ENCODE measurements at regions not wholly inside any gene's neighbourhood (a gene's known extent, or its start where the extent isn't known, plus 50 kb on each side); places are given as distances from the start of the nearest gene placed in this dataset.

- intact Hi-C loops (cut with micrococcal nuclease; ENCODE audit: unreplicated experiment) = no loop called here
- no peak overlapping the region for H3K4me2 ChIP-seq (ENCODE audit: control insufficient read depth, insufficient read depth)
- TF ChIP-seq SMAD1 (IDR thresholded peaks at IDR 0.05; ENCODE audit: low read depth, partially characterized antibody) (no peak), KDM1A (IDR thresholded peaks at IDR 0.05; ENCODE audit: borderline replicate concordance) (no peak), RFX5 (IDR thresholded peaks at IDR 0.05; ENCODE audit: low read depth, low read length) (no peak), SREBF2 (IDR thresholded peaks at IDR 0.05; ENCODE audit: low read length) (no peak), ZNF217 (IDR thresholded peaks at IDR 0.05) (no peak), RCOR1 (conservative IDR thresholded peaks at IDR 0.05; ENCODE audit: low read depth, low read length) (no peak), STAT1 (conservative IDR thresholded peaks at IDR 0.05) (no peak), NRF1 (conservative IDR thresholded peaks at IDR 0.05; ENCODE audit: low read depth, low read length) (no peak), DPF2 (IDR thresholded peaks at IDR 0.05) (no peak), ZNF592 (IDR thresholded peaks at IDR 0.05) (no peak), YBX1 (IDR thresholded peaks at IDR 0.05) (no peak), IRF4 (IDR thresholded peaks at IDR 0.05; ENCODE audit: low read depth, low read length) (no peak), CBX5 (IDR thresholded peaks at IDR 0.05; ENCODE audit: low read depth) (no peak)
- TF ChIP-seq, protein P1, sequence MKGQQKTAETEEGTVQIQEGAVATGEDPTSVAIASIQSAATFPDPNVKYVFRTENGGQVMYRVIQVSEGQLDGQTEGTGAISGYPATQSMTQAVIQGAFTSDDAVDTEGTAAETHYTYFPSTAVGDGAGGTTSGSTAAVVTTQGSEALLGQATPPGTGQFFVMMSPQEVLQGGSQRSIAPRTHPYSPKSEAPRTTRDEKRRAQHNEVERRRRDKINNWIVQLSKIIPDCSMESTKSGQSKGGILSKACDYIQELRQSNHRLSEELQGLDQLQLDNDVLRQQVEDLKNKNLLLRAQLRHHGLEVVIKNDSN (IDR thresholded peaks at IDR 0.05; ENCODE audit: borderline replicate concordance, extremely low read length, insufficient read depth, low read depth, low read length) = no peak
- TF ChIP-seq, protein P2, sequence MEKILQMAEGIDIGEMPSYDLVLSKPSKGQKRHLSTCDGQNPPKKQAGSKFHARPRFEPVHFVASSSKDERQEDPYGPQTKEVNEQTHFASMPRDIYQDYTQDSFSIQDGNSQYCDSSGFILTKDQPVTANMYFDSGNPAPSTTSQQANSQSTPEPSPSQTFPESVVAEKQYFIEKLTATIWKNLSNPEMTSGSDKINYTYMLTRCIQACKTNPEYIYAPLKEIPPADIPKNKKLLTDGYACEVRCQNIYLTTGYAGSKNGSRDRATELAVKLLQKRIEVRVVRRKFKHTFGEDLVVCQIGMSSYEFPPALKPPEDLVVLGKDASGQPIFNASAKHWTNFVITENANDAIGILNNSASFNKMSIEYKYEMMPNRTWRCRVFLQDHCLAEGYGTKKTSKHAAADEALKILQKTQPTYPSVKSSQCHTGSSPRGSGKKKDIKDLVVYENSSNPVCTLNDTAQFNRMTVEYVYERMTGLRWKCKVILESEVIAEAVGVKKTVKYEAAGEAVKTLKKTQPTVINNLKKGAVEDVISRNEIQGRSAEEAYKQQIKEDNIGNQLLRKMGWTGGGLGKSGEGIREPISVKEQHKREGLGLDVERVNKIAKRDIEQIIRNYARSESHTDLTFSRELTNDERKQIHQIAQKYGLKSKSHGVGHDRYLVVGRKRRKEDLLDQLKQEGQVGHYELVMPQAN (conservative IDR thresholded peaks at IDR 0.05) = no peak
- TF ChIP-seq, protein P3, sequence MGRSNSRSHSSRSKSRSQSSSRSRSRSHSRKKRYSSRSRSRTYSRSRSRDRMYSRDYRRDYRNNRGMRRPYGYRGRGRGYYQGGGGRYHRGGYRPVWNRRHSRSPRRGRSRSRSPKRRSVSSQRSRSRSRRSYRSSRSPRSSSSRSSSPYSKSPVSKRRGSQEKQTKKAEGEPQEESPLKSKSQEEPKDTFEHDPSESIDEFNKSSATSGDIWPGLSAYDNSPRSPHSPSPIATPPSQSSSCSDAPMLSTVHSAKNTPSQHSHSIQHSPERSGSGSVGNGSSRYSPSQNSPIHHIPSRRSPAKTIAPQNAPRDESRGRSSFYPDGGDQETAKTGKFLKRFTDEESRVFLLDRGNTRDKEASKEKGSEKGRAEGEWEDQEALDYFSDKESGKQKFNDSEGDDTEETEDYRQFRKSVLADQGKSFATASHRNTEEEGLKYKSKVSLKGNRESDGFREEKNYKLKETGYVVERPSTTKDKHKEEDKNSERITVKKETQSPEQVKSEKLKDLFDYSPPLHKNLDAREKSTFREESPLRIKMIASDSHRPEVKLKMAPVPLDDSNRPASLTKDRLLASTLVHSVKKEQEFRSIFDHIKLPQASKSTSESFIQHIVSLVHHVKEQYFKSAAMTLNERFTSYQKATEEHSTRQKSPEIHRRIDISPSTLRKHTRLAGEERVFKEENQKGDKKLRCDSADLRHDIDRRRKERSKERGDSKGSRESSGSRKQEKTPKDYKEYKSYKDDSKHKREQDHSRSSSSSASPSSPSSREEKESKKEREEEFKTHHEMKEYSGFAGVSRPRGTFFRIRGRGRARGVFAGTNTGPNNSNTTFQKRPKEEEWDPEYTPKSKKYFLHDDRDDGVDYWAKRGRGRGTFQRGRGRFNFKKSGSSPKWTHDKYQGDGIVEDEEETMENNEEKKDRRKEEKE (IDR thresholded peaks at IDR 0.05) = no peak
Measured at GRCh38 chr6:11418290-11418905, 119.2 kb upstream of the TMEM170B start.

More at GRCh38 chr6:11418290-11418905, 119.2 kb upstream of the TMEM170B start:
- FAIRE-seq = no peak
- ChIA-PET POLR2A (interaction anchor here (1.3 kb wide), 1 partner anchor 10 kb away, joined by 7 read pairs; no protein-coding TSS in a partner anchor), CTCF (no interaction called here), RAD21 (ENCODE audit: unreplicated experiment) (interaction anchor here (2.3 kb wide), 1 partner anchor 41 kb away, joined by 8 read pairs; no protein-coding TSS in a partner anchor), SMC1A (ENCODE audit: uncharacterized antibody, unreplicated experiment) (interaction anchor here (2.2 kb wide), 2 partner anchors 15 to 41 kb away, joined by 7 to 11 read pairs; no protein-coding TSS in a partner anchor)
- in situ Hi-C loops (cut with MboI) = no loop called here
- no TSS peak for BruUV-seq (replicated peaks)
- no peak overlapping the region for H3K9ac ChIP-seq (ENCODE audit: control insufficient read depth, insufficient read depth, low read length)
- H4K20me1 ChIP-seq (ENCODE audit: control insufficient read depth, insufficient read depth) = no peaks in the 10 kb centered on the region
- H3K4me3 ChIP-seq = no peak overlapping the region
- no peaks in the 10 kb centered on the region for H3K79me2 ChIP-seq (ENCODE audit: control insufficient read depth, insufficient read depth, low read length)
- ATAC-seq = no peak
- peaks cover 7% of the 10 kb centered on the region for H3K4me1 ChIP-seq (ENCODE audit: control insufficient read depth, insufficient read depth, low read length)
- no peaks in the 10 kb centered on the region for H3K27me3 ChIP-seq (replicated peaks in 1 of 2; ENCODE audit: control insufficient read depth in 2 of 2, insufficient read depth in 2 of 2, low read length in 1 of 2)
- 98% methylated on average over 2 of the region's 2 CpGs for WGBS (ENCODE audit: insufficient coverage, insufficient replicate concordance, low lambda C conversion rate, missing lambda C conversion rate)
- no peak for DNase-seq (ENCODE audit: low read depth, low spot score)
- no peak overlapping the region for H2AFZ ChIP-seq (ENCODE audit: control insufficient read depth, low read depth, low read length)
- peaks cover 6% of the 10 kb centered on the region for H3K9me3 ChIP-seq (replicated peaks; ENCODE audit: control insufficient read depth, insufficient read depth, low read length)
- no peaks in the 10 kb centered on the region for H3K36me3 ChIP-seq (ENCODE audit: control insufficient read depth in 2 of 2, insufficient read depth in 2 of 2, low read length in 1 of 2)
- H3K27ac ChIP-seq (ENCODE audit: control insufficient read depth, insufficient read depth) = no peak overlapping the region

All from GM12878 (cell line).